AG04450 (cell line): ENCODE measurements at regions not wholly inside any gene's neighbourhood (a gene's known extent, or its start where the extent isn't known, plus 50 kb on each side); places are given as distances from the start of the nearest gene placed in this dataset.
"Not testable (repeated sequence)": the region's sequence is repeated elsewhere in the genome, so short reads cannot be mapped to it uniquely, and the experiment has no call there.

Experiments used
- CTCF ChIA-PET: fragments of 300-600, 350-600 bp; formaldehyde crosslinking; extraction: SDS; loops from one replicate; lab custom pipeline; 2022; ENCODE audit warnings: antibody characterized with exemption, inconsistent platforms; lab: Charles Lee
- POLR2A ChIA-PET: fragments of 350-600 bp; formaldehyde crosslinking; extraction: SDS; loops from one replicate; lab custom pipeline; 2021; ENCODE audit warnings: antibody characterized with exemption, inconsistent platforms; lab: Yijun Ruan, JAX
- DNase-seq: peaks from one replicate; pipeline ENCODE4 v3.0.0-alpha.2; 2011; ENCODE audit warnings: low read depth, low spot score
- H3K27ac ChIP-seq: one replicate; pipeline ENCODE4 v1.5.1; 2012; ENCODE audit warnings: low read depth, low read length, control low read depth
- H3K27me3 ChIP-seq: one replicate; pipeline ENCODE4 v1.6.0; 2012; ENCODE audit warnings: low read length; ENCODE audit not compliant: control insufficient read depth, insufficient read depth
- H3K4me3 ChIP-seq: 2 replicates; pipeline ENCODE4 v1.5.1; 2011; ENCODE audit warnings: mild to moderate bottlenecking, low read depth, low read length, control low read depth
- H3K9me3 ChIP-seq: 2 replicates; pipeline ENCODE4 v1.5.1; 2012; ENCODE audit warnings: low read length; ENCODE audit not compliant: control insufficient read depth, insufficient read depth
- CTCF ChIP-seq: IDR thresholded peaks from 2 replicates; pipeline ENCODE4 v1.5.1; 2011; ENCODE audit warnings: low read depth, low read length, control low read depth, inconsistent platforms

GRCh38 chr17:53227111-53227510 lies 595.6 kb upstream of the KIF2B start:
- Histone ChIP-seq H3K27ac (no peak overlapping the region), H3K9me3 (peaks cover 3% of the 10 kb centered on the region; the same call in 1 of the 2 replicates), H3K4me3 (no peak overlapping the region), H3K27me3 (no peaks in the 10 kb centered on the region)
- ChIA-PET POLR2A (no interaction called here), CTCF (no interaction called here)
- TF ChIP-seq CTCF, result no peak
- no peak for DNase-seq

DNA sequence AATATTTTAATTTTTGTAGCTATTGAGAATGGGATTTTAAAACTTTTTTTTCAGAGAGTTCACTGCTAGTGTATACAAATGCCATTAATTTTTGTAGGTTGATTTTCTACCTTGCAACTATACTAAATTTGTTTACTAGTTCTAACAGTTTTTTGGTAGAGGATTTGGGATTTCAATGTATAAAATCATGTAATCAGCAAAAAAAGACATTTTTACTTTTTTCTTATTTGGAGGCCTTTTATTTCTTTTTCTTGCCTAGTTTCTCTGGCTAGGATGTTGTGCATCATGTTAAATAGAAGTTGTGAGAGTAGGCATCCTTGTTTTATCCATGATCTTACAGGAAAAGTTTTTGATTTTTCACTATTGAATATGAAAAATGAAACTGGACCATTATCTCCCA lies 602.9 kb upstream of the KIF2B start:
- POLR2A ChIA-PET, result no interaction called here
- Histone ChIP-seq H3K27ac (no peak overlapping the region), H3K9me3 (peaks cover 7% of the 10 kb centered on the region), H3K27me3 (no peaks in the 10 kb centered on the region), H3K4me3 (no peak overlapping the region)
- TF ChIP-seq CTCF, result no peak
- CTCF ChIA-PET, result no interaction called here
- no peak for DNase-seq

- ChIA-PET POLR2A (no interaction called here), CTCF (no interaction called here)
- no peak overlapping the region for H3K4me3 ChIP-seq
- H3K9me3 ChIP-seq, result peaks cover 5% of the 10 kb centered on the region; the same call in 1 of the 2 replicates
- no peaks in the 10 kb centered on the region for H3K27me3 ChIP-seq
- no peak for DNase-seq
- no peak overlapping the region for H3K27ac ChIP-seq
- TF ChIP-seq CTCF, result no peak
Measured at GRCh38 chr17:53218723-53219122, 604.0 kb upstream of the KIF2B start.

DNA sequence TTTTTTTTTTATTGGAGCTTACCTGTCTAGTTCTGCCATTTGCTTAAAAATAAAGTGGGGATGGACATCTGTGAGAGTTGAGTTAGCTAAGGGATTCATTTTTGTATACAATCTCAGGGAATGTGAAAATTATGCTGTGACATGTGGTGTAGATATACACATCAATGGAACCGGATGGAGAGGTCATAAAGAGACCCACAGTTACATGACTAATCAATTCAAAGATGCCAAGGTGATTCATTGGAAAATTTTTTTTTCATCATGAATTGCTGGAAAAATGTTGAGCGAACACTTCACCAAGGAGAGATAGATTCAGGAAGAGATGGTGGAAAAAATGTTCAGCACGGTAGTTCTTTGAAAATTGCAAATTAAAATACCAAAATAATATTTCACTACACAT lies 605.4 kb upstream of the KIF2B start:
- Histone ChIP-seq H3K27me3 (no peaks in the 10 kb centered on the region), H3K27ac (no peak overlapping the region), H3K4me3 (no peak overlapping the region), H3K9me3 (peaks cover 5% of the 10 kb centered on the region; the same call in 1 of the 2 replicates)
- no peak for TF ChIP-seq CTCF
- CTCF ChIA-PET, result no interaction called here
- DNase-seq, result no peak
- POLR2A ChIA-PET, result no interaction called here

- H3K4me3 ChIP-seq, H3K27me3 ChIP-seq, H3K27ac ChIP-seq, CTCF ChIA-PET, DNase-seq, H3K9me3 ChIP-seq, POLR2A ChIA-PET: not testable (repeated sequence)
Measured at GRCh38 chr17:53208935-53209334, 613.8 kb upstream of the KIF2B start.

GRCh38 chr17:53193044-53193443 lies 629.7 kb upstream of the KIF2B start:
- H3K27me3 ChIP-seq, result no peaks in the 10 kb centered on the region
- H3K4me3 ChIP-seq, result no peak overlapping the region
- H3K27ac ChIP-seq, result no peak overlapping the region
- CTCF ChIA-PET, result no interaction called here
- no peak for TF ChIP-seq CTCF
- H3K9me3 ChIP-seq, result peaks cover 7% of the 10 kb centered on the region
- POLR2A ChIA-PET, result no interaction called here
- no peak for DNase-seq
